RKO (cell line): ENCODE measurements at regions not wholly inside any gene's neighbourhood (a gene's known extent, or its start where the extent isn't known, plus 50 kb on each side); places are given as distances from the start of the nearest gene placed in this dataset.
A peak's percentile ranks its signal among the peaks of the same experiment; 100 is the strongest.
"Not testable (repeated sequence)": the region's sequence is repeated elsewhere in the genome, so short reads cannot be mapped to it uniquely, and the experiment has no call there.

Source experiments
- DNase-seq: peaks from one replicate; pipeline ENCODE4 v3.0.0-alpha.2; 2016; ENCODE audit warnings: low spot score

DNA sequence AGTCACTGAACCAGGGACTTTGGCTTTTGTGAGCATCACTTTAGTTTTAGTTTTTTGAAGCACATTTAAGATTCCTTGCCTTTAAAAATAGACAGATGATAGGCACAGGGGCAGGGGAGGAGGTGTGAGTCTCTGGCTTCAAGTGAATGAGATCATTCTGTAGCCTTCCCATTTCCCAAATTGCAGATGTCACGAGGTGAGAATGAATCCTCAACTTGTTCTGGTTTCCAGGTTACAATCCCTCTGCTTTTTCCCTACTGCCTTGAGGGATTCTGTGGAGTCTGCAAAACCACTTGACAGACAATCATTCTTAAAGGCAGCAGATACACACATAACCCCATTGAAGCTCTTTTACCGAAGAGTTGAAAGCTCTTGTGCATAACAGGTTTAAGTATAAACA lies 332.4 kb downstream of the DMAC1 start:
- no peak for DNase-seq

DNA sequence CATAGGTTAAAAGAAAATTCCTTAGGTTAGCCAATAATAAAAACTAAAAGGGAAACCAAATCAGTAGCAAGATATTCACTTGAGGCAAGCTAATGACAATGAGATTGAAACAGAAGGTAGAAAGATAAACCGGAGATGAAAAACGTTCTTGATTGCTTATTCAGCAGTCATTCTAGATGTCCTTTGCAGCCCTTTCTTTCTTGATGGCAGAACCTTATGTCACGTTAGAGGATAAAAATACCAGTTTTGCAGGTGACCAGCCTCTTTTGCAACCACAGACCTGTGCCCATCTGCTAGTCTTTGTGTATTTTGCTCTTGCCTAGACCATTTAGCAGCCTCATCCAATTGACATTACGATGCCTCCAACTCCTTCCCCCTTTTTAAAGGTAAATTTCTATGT lies 337.8 kb downstream of the DMAC1 start:
- no peak for DNase-seq

DNA sequence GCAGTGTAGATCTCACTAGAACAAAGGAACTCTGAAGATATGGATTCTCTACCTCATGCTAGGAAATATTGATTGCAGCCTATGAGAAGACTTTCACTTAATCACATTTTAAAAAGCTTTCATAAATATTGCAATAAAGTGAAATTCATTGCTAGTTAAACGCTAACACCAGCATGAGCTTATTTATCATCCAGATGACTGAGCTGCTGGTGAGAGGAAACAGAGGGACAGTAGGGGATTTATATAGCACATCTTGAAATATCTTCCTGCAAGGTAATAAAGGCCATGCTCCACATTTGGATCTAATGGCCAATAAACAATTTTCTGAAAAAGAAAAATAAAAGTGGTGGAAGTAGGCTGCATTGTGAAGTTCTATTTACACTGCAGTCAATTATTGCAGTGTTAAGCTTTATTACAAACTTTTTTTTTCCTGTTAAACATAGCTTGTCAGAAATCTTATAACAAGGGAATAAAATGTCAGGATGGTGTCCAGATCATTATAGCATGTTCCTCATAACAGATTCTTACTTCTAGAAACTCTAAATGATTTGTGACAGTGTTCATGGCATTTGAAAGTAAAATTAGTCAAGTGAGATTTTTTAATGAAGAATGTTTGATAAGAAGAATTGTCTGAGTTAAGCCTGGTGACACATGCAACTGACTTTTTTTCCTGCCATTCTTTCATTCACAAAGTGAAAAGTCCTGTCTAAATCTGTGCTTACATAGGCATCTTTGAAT lies 342.6 kb downstream of the DMAC1 start:
- DNase-seq: no peak

DNA sequence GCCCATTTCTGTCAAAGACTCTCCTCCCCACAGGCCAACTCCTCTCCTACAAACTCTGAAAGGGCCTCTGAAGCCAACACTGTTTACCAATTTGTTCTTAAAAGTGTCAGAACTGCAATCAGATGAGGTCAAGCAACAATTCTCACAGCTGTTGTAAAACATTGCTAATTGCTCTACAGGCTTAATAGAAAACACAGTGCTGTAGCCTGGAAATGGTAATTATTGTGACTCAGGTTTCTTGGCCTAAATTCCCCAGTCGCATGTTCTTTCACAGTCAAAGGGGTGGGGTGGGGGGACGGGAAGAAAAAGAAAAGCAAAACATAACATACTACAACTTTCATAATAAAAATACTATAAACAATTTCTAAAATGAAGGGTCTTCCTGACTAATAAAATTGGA lies 343.2 kb downstream of the DMAC1 start:
- no peak for DNase-seq

DNA sequence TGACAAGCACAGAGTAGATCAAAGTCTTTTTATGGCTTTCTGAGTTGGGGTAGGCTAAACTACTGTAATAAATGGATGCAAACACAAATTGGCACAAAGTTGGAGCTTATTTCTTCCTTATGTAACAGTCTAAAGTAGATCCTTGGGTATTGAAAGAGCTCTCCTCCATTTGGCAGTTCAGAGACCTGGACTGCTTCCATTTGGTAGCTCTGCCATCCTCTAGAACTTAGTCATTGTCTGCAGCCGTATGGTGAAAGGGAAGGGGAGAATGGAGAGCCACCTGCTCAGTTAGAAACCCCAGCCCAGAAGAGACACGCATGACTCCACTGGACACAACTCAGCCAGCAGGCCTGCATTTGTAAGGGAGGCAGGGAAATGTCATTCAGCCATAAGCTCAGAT lies 345.0 kb downstream of the DMAC1 start:
- DNase-seq: no peak

DNA sequence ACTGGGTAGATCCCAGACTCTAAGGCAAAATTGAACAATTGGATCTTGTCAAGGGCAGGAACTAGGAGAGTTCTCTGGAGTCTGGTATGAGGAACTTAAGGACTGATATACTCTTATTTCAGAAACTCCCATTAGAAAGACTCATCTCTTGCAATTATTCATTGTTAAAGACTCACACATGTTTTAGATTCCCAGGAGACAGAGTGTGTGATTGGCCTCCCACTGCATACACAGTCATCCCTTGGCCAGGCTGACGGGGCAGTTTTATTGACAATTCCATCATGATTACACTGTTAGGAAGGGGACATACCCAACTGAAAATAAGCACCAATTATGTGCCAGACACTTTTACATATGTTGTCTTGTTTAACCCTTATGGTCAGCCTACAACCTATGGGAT lies 347.2 kb downstream of the DMAC1 start:
- DNase-seq: peak; percentile 51

DNA sequence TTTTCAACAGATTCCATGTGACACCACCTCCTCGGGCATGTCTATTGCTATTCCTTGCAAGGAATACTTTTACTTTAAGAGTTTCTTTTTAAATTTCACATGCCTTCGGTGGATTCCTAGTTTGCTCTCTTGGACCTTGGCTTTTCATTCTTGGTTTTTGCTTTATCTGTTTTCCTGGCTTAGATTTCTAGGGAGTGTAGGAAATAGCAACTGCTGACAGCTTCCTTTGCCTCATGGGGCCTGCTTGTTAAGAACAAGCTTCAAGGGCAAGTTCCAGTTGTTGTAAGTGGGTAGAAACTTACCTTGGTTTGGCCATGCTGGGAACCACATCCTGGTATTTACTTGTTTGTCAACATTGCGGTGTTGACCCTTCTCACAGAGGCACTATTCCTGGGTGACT lies 348.5 kb downstream of the DMAC1 start:
- DNase-seq: no peak

DNA sequence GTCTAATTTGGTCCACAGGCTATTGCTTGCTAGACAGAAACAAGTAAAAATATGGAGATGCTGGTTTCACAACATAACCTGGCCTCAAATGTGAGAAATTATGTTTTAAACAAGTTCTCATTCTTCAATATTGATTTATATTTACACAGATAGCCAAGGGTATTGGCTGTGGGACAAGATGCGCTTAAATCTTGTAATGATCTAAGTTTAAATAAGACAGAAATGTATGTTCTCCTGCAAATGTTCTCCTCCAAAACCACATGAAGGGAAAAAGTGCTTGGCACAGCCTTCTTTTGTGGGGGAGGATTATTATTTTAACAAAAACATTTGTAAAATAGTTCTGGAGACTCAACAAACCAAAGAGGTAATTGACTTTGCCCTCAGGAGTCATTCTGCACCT lies 356.0 kb downstream of the DMAC1 start:
- DNase-seq: no peak

DNA sequence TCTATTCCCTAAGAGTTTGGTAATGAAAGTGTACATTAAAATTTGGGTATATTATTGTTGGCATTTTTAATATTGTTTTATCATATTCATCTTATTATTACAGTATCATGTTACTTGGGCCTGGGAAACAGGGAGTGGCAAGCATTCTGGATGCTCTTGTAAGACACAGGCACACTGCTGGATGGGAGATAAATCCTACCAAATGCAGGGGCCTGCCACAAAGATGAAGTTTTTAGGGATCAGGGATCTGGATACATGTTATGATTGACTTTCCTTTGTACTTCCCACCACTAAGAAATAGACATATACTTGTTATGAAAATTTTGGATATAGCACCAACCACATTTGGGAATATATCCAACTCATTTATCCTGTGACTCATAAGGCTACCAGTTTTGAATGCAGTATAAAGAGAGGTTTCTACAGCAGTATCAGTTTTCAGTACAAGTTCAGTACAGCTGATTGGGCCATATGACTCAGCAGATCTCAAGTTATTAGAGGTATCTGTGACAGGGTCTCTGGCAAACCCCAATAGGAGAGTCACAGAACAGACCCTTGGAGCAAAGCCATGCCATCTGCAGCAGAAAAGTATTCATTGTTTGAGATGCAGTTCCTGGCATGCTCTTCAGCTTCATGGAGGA lies 360.1 kb downstream of the DMAC1 start:
- DNase-seq: no peak

DNA sequence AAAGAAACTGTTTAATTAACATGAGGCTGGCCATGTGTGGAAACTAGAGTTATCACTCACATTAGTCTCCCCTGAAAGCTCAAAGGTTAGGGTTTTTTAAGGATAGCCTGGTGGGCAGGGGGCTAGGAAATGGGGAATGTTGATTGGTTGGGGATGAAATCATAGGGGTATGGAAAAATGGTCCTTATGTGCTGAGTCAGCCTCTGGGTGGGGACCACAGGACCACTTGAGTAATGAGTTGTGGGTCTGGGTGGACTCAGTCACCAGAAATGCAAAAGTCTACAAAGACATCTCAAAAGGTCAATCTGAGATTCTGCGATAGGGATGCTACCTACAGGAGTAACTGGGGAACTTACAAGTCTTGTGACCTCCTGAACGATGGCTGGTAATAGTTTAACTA lies 362.8 kb downstream of the DMAC1 start:
- DNase-seq: no peak

DNA sequence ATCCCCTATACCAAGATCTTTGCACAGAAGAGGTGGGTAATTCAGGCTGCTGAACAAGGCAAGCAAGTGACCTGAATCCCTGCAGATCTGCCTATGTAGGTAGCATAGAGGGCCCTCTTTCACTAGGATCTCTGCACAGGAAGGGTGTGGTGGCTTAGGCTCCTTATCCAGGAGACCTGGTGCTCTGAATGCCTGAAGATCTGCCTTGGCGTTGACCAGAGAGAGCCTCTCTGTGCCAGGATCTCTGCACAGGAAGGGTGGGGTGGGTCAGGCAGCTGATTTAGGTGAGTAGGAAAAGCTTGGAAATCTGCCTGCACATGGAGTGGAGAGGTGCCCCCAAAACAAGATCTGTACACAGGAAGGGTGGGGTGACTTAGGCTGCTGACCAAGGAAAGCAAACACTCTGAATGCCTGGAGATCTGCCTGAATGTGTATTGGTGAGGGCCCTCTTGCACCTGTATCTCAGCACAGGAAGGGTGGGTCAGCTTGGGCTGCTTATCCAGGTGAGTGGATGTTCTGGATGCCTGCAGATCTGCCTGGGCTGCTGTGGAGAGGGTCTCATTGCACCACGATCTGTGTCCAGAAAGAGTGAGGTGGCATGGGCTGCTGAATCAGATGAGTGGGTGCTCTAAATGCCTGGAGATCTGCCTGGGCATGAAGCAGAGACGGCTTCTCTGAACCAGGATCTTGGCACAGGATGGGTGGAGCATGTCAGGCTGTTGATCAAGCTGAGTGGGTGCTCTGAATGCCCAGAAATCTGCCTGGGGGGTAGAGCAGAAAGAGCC lies 365.9 kb downstream of the DMAC1 start:
- DNase-seq: no peak

DNA sequence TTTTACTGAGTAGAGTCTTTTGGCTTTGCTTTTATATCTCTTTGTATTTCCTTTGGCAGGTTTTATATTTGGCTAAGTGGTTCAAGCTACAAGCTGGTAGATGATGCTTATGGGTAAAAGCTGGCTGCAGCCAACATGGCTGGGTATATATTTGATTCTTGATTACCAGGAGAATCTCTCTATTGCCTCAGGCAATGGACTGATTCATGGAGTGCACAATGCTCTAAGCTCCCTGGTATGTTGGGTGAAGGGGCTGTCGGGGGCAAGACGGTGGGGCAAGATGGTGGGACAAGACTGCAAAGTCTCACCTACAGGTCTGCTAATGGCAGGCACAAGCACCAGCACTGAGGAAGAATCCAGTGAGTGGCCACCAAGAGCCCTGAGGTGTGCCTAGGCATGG lies 366.6 kb downstream of the DMAC1 start:
- DNase-seq: no peak

DNA sequence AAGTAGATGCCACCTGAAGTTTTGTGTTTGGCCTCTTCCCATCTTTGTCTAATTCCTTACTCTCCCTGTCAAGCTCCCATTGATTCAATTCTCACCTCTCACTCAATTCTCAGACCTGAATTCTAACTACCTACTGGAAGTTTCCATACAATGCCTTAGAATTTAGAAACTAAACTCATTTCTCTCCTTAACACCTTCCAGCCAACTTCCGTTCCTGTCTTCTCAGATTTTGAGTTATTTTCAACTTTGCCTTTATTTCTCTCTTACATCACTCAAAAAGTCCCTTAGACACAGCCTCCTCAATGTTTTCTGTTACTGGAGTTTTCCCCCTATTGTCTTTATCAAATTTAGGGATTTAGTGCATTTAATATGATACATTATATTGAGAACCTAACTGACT lies 382.2 kb downstream of the DMAC1 start:
- not testable (repeated sequence) for DNase-seq

DNA sequence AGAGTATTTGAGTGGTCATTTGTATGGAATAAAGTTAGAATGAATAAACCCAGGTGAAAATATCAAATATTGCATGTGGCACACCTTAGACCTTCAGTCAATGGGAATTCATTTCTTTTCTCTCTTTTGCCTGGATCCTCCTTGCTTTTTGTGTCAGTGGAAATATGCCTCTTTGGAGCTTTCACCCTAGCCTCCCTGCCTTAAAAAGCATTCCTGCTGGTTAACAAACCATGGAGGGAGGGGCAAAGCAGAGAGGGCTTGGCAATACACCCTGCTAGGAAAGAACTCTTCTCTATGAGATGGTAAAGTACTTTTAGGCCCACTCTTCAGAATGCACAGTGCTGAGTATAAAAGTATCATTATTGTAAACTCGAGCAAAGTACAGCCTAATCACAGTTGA lies 383.7 kb downstream of the DMAC1 start:
- no peak for DNase-seq

DNA sequence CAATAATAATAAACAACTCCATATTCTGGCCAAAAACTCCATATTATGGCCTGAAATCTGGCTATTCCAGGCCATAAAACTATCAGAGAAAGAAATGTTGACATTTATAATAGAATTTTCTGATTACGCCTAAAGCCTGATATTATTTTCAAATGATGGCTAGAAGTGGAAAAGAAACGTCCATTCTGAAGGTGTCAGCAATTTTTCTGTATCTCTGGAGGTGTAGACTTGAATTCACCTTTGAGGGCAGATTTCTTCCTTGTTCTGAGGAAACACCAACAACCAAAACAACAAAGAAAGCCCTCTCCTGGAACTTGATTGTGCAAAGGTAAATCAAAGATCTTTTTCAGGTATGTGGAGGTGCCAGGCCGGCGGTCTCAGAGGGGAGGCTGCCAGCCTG lies 390.7 kb downstream of the DMAC1 start:
- DNase-seq: no peak

DNA sequence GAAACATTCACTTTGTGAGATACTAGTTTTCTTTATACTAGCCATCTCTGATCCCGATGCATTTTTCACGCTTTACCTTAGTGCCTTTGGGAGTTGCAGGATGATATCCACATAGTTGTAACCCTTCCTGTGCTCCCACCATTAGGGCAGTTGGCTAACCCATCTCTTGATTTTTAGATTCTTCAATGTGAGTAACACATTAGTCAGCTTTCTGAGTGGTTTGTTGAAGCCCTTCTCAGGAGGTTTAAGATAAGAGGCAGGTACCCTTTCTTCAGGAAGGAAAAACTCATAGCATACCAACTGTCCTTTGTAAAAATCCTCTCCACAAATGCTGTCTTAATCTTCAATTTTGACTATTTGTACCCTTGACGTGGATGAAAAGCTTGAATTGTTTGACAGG lies 392.3 kb downstream of the DMAC1 start:
- DNase-seq: no peak

DNA sequence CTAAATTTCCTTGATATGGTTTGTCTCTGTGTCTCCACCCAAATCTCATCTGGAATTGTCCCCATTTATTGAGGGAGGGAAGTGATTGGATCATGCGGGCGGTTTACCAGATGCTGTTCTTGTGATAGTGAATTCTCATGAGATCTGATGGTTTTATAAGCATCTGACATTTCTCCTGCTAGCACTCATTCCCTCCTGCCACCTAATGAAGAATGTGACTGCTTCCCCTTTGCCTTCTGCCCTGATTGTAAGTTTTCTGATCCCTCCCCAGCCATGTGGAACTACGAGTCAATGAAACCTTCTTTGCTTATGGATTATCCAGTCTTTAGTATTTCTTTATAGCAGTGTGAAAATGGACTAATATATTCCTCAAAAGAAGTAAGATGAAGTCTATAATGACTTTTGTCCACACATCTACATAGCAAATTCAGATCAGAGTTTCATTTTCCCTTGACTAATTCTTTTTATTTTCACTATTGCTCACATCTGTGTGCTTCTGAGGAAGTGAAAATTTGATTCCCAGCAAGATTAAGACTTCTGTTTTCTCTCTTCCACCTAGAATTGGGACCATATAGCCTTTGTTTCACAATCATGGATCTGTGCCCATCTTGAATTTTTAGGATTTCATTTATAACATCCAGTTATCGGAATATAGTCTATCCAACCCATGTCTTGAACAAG lies 393.5 kb downstream of the DMAC1 start:
- no peak for DNase-seq

DNA sequence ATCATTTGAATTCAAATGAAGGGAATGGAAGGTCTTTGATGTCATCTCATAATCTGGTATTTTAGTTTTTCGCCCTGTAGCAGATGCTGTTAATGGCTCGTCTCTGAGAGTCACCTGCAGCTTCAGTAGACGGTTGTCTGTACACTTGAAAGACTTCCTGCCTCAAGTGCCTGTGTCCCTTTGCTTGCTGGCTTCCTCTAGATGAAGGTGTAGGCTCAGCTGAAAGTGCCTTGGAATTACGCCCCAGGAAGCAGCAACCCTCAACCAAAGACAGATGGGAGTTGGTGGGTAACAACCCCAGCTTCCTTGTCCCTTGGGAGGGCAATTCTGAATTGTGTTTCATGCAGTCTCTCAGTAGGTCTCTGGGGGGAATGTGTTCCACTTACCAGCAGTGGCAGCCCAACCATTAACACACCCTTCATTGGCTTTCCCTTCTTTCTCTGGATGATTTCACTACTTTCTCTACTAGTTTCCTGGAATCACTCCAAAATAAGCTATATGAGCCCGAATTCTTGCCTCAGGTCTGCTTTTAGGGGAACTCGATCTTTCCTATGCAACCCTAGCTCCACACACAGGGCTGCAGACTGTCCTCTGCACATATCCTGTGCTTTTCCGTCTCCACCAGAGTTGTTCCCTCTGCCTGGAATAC lies 395.6 kb downstream of the DMAC1 start:
- DNase-seq: no peak

DNA sequence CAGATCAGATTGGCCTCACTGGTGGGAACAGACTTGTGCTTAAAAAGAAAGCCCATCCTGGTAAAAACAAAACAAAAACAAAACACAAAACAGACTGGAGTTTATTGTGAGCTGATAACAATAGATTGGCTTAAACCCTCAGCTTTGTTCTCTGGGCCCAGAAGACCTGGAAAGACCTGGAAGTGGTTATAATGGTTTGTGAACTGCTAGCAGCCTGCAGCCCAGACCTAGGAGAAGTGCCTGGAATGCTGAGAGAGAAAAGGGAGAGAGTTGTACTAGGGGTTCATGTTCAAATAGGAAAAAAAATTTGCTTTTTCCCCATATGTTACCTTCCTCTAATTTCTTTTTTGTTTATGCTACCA lies 396.6 kb downstream of the DMAC1 start:
- DNase-seq: no peak

DNA sequence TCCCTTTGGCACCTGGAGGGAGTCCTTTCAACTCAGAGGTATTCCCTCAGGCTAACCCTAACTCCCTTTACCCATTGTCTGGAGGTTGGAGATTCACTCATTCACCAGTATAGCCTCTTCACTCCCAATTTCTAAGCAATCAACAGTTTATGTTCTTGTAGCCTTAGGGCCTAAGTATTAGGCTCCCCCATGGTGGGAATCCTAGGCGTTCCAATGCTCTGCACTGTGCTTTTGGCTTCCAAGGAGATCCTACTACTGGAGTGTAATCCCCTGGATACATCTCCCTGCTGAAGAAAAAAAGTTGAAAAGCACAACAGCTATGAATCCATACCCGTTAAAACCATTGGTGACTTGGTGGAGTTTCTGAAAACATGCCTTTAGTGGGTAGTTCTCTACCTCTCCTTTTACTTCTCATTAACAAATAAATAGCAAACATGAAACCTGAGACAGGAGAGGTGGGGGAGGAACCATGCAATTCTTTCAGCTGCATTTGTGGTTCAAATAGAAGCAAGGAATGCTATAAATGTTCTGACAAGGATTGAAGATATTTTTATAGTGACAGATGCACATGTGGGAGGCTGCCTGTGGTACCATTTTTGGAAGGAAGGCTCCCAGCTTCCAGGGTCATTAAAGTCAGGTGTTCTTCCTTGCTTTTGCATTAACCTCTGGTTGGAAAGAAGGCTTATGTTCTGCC lies 397.1 kb downstream of the DMAC1 start:
- no peak for DNase-seq

DNA sequence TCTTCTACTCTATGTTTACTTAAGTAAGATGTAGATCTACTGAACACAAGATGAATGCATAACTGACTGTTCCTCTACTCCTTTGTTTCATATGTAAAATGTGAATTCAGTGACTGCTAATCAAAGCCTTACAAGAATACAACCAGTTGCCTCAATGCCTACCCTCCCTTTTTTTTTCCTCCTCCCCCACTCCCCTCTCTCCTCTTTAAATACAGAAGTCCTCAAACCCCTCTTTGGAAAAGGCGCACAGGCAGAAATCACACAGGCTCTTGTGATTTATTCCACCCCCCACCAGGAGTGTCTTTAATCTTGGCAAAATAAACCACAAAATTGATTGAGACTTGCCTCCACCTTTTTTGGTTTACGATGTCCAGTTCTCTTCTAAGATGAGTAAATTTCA lies 398.5 kb downstream of the DMAC1 start:
- DNase-seq: no peak
